ENCODE measurements at regions not wholly inside any gene's neighbourhood (a gene's known extent, or its start where the extent isn't known, plus 50 kb on each side); places are given as distances from the start of the nearest gene placed in this dataset.

- TF ChIP-seq CTCF (IDR thresholded peaks at IDR 0.05; ENCODE audit: low read depth, low read length, missing input control) (no peak), YY1 (IDR thresholded peaks at IDR 0.05) (no peak), RXRA (IDR thresholded peaks at IDR 0.05) (no peak), FOXA1 (IDR thresholded peaks at IDR 0.05) (no peak), GABPA (IDR thresholded peaks at IDR 0.05 in 1 of 2, conservative IDR thresholded peaks at IDR 0.05 in 1 of 2) (no peak), RAD21 (IDR thresholded peaks at IDR 0.05) (no peak)
Observed at GRCh38 chr16:59849716-59850115, 1115.6 kb upstream of the GOT2 start (continued).

- H3K9me3 ChIP-seq (ENCODE audit: control insufficient read depth in 4 of 4, low read length in 3 of 4) = peaks cover 0 to 2% (median 0%) of the 10 kb centered on the region in 4 donors
- no peaks in the 10 kb centered on the region for H3K4me1 ChIP-seq (ENCODE audit: control insufficient read depth in 4 of 4, insufficient read depth in 4 of 4, low read length in 3 of 4)
- H3K9ac ChIP-seq (ENCODE audit: low read depth in 1 of 2, low read length in 2 of 2) = no peak overlapping the region
- H3K36me3 ChIP-seq (ENCODE audit: control insufficient read depth in 4 of 4, insufficient read depth in 3 of 4, low read depth in 1 of 4, low read length in 3 of 4) = no peaks in the 10 kb centered on the region
- DNase-seq (ENCODE audit: low spot score) = no peak
- no peak overlapping the region for H3K27ac ChIP-seq (ENCODE audit: low read depth in 1 of 2, low read length in 2 of 2)
- no peak overlapping the region for H3K4me3 ChIP-seq (ENCODE audit: low read depth in 1 of 3, low read length in 3 of 3)
- TF ChIP-seq RXRA (IDR thresholded peaks at IDR 0.05) = no peak
- TF ChIP-seq CTCF (IDR thresholded peaks at IDR 0.05; ENCODE audit: low read depth, low read length, missing input control) = no peak
- no peak for TF ChIP-seq YY1 (IDR thresholded peaks at IDR 0.05)
- TF ChIP-seq SP1 (IDR thresholded peaks at IDR 0.05) = no peak
- no peak for TF ChIP-seq FOXA1 (IDR thresholded peaks at IDR 0.05)
- H3K27me3 ChIP-seq (ENCODE audit: control insufficient read depth in 4 of 4, insufficient read depth in 4 of 4, low read length in 3 of 4) = no peaks in the 10 kb centered on the region
Observed at GRCh38 chr16:59848296-59848695, 1114.2 kb upstream of the GOT2 start.

- DNase-seq (ENCODE audit: low spot score) = no peak
- H3K36me3 ChIP-seq (ENCODE audit: control insufficient read depth in 4 of 4, insufficient read depth in 3 of 4, low read depth in 1 of 4, low read length in 3 of 4) = no peaks in the 10 kb centered on the region
- 84% methylated on average over 3 of the region's 3 CpGs for WGBS
- TF ChIP-seq MAX (IDR thresholded peaks at IDR 0.05) = no peak
- TF ChIP-seq HNF4A (conservative IDR thresholded peaks at IDR 0.05) = no peak
- TF ChIP-seq SP1 (IDR thresholded peaks at IDR 0.05) = no peak
- no peak for TF ChIP-seq ZBTB33 (IDR thresholded peaks at IDR 0.05)
- TF ChIP-seq RAD21 (IDR thresholded peaks at IDR 0.05) = no peak
- no peak for TF ChIP-seq NR2F2 (IDR thresholded peaks at IDR 0.05)
- TF ChIP-seq REST (IDR thresholded peaks at IDR 0.05) = no peak
- no peak for TF ChIP-seq RXRA (IDR thresholded peaks at IDR 0.05)
- TF ChIP-seq YY1 (IDR thresholded peaks at IDR 0.05) = no peak
- TF ChIP-seq EGR1 (IDR thresholded peaks at IDR 0.05; ENCODE audit: low read depth in 2 of 2) = no peak
- TF ChIP-seq FOXA1 (IDR thresholded peaks at IDR 0.05) = no peak
- TF ChIP-seq HNF4G (IDR thresholded peaks at IDR 0.05) = no peak
- TF ChIP-seq FOXA2 (IDR thresholded peaks at IDR 0.05) = no peak
- no peak for TF ChIP-seq CTCF (IDR thresholded peaks at IDR 0.05; ENCODE audit: low read depth, low read length, missing input control)
- TF ChIP-seq GABPA (IDR thresholded peaks at IDR 0.05 in 1 of 2, conservative IDR thresholded peaks at IDR 0.05 in 1 of 2) = no peak
- no peak for TF ChIP-seq JUND (IDR thresholded peaks at IDR 0.05)
- TF ChIP-seq ATF3 (IDR thresholded peaks at IDR 0.05) = no peak
- no peak for TF ChIP-seq TAF1 (conservative IDR thresholded peaks at IDR 0.05)
- no peak overlapping the region for H3K9ac ChIP-seq (ENCODE audit: low read depth in 1 of 2, low read length in 2 of 2)
- no peak overlapping the region for H3K27ac ChIP-seq (ENCODE audit: low read depth in 1 of 2, low read length in 2 of 2)
- H3K9me3 ChIP-seq (ENCODE audit: control insufficient read depth in 4 of 4, low read length in 3 of 4) = peaks cover 0 to 2% (median 0%) of the 10 kb centered on the region in 4 donors
- H3K4me3 ChIP-seq (ENCODE audit: low read depth in 1 of 3, low read length in 3 of 3) = no peak overlapping the region
- H3K4me1 ChIP-seq (ENCODE audit: control insufficient read depth in 4 of 4, insufficient read depth in 4 of 4, low read length in 3 of 4) = no peaks in the 10 kb centered on the region
- no peaks in the 10 kb centered on the region for H3K27me3 ChIP-seq (ENCODE audit: control insufficient read depth in 4 of 4, insufficient read depth in 4 of 4, low read length in 3 of 4)
Observed at GRCh38 chr16:59840169-59840568, 1106.1 kb upstream of the GOT2 start.

Data from liver (tissue), 8 donors.